WI38 (cell line): ENCODE measurements at regions not wholly inside any gene's neighbourhood (a gene's known extent, or its start where the extent isn't known, plus 50 kb on each side); places are given as distances from the start of the nearest gene placed in this dataset.

ENCODE experiments used
- H3K4me3 ChIP-seq: 2 replicates; pipeline ENCODE4 v1.5.1; 2011; ENCODE audit warnings: low read depth, mild to moderate bottlenecking, control low read depth, low read length
- CTCF ChIP-seq: IDR thresholded peaks from 2 replicates; pipeline ENCODE4 v1.5.1; 2012; ENCODE audit warnings: low read depth, mild to moderate bottlenecking, control low read depth, low read length

GRCh38 chr6:23855497-23856116, 270.4 kb upstream of the NRSN1 start:
- H3K4me3 ChIP-seq = no peak overlapping the region
- no peak for TF ChIP-seq CTCF

GRCh38 chr6:23870496-23870895, 255.5 kb upstream of the NRSN1 start:
- TF ChIP-seq CTCF = no peak
- H3K4me3 ChIP-seq = no peak overlapping the region

GRCh38 chr6:23873161-23873560, 252.9 kb upstream of the NRSN1 start:
- H3K4me3 ChIP-seq = no peak overlapping the region
- no peak for TF ChIP-seq CTCF

- no peak for TF ChIP-seq CTCF
- no peak overlapping the region for H3K4me3 ChIP-seq
Observed at GRCh38 chr6:23875006-23875405, 251.0 kb upstream of the NRSN1 start.

- no peak for TF ChIP-seq CTCF
- H3K4me3 ChIP-seq = no peak overlapping the region
Observed at GRCh38 chr6:23879816-23880215, 246.2 kb upstream of the NRSN1 start.

- TF ChIP-seq CTCF = no peak
- no peak overlapping the region for H3K4me3 ChIP-seq
Observed at GRCh38 chr6:23890543-23891227, 235.3 kb upstream of the NRSN1 start.

- no peak for TF ChIP-seq CTCF
- no peak overlapping the region for H3K4me3 ChIP-seq
Observed at GRCh38 chr6:23905133-23905815, 220.7 kb upstream of the NRSN1 start.
